GM19395 (cell line): ENCODE measurements at regions not wholly inside any gene's neighbourhood (a gene's known extent, or its start where the extent isn't known, plus 50 kb on each side); places are given as distances from the start of the nearest gene placed in this dataset.

Experiments used
- ATAC-seq: cut with Tn5 transposase; IDR thresholded peaks from one replicate; pipeline ENCODE4 v1.9.1; 2021; ENCODE audit warnings: mild to moderate bottlenecking, moderate library complexity; ENCODE audit not compliant: unreplicated experiment

DNA sequence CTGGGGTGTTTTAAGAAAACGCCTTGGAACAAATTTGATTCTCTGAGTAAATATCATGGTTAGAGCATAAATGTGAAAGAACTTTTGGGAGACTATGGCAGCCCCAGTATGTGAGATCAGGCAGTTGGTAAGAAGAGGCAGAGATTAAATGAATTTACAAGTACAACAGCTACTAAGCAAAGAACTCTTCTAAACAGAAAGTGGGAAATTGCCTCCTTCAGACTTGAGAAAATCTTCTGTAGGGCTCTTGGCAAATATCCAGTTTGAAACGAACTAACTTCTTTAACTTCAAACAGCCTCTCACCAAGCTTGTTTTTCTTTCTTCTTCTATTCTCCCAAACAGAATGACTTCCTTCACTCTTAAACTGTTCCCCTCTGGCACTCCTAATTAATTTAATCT lies 337.7 kb downstream of the SIPA1L2 start:
- ATAC-seq = no peak

DNA sequence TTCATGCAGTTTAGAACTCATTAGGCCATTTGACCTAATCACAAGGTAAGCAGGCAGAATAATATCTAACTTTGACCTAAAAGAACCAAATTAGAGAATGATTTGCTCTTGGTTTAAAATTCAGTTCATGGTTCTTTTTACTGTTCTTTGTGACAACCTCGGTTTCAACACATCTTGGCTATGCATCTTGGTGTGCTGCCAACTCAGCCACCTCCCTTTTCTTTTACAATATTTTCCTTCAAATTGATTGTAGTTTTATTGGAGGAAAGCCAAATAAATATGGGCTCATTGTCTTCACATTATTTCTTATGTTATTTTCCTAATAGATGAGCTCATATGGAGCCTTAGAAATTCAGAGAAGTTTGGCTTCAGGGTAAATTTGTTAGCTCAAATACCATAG lies 338.3 kb downstream of the SIPA1L2 start:
- ATAC-seq = no peak

DNA sequence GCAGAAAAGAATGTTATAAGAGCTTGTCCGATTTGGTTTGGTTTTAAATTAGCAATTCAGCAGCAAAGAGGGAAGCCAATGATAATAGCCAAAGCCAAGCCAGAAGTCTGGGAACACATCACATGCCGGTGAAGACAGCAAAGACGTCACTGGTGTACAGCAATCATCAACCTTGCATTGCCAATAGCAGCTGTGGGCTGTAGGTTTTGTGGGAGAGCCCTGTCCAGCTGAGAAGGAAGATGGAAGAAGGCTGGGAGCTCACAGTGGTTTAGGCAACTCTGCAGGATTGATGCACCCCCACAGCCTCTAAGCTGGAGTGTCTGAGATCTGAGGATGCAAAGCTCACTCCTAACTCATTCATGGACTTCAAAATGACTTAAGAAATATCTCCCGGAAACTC lies 338.7 kb downstream of the SIPA1L2 start:
- no peak for ATAC-seq

DNA sequence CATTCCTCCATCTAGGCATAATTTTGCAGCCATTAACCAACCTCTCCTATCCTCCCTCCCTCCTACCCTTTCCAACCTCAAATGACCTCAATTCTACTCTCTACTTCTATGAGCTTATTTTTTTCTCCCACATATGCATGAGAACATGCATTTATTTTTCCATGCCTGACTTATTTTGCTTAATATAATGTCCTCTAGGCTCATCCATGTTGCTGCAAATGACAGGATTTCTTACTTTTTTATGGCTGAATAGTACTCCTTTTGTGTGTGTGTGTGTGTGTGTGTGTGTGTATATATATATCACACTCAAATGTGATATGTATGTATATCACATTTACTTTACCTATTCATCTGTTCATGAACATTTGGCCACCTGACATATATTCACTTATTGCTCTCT lies 339.4 kb downstream of the SIPA1L2 start:
- ATAC-seq = no peak

DNA sequence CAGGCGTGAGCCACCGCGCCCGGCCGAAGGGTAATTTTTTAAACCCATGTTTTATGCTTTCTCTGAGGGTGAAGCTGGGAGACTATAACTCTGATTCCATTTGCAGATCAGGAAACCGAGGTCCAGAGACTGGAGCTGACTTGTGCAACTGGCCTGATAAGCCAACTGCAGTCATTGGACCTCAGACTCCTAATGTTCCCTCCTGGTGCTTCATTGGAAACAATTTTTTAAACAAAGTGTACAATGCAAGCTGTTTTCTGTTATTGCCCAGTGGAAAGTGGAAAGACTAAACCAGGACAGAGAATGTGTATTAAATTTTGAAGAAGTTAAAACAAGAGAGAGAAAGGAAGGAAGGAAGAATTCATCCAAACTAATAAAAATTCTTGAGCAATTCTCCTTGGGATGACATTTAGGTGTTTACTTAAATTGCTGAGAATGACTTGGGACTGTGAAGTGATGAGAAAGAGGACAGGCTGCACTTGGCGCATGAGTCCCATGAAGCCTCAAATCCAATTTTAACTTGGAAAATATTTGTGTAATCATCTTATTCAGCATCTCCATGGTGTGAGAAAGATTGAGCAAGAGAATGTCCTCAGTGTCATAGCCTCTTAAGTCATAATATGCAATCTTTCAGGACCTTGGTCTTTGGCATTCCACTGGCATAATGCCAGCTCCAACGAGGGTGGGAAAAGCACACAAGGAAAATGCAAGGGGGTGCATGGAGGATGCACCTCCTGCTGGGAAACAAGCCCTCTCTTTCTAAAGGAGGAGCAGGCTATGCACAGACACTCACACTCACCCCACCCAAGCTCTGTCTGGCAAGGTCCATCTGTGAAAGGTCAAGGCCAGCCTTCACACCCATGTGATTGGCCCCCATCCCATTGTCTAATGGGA lies 342.0 kb downstream of the SIPA1L2 start:
- ATAC-seq = no peak

DNA sequence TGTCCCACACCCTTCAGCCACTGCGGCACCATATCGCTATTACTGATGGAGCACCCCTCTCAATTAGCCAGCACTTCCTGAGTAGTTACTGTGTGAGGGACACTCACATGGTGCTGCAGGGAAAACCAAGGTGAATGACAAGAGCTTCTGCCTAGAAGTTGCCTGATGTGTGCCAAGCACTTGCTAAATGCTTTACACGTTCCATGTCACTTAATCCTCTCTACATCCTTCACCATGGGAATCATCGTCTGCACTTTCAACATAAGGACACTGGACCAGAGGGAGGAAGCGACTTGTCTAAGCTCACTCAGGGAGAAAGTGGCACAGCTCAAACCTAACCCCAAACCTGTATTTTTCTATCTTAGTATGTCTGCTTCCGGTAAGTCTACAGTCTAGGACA lies 344.8 kb downstream of the SIPA1L2 start:
- ATAC-seq = no peak

DNA sequence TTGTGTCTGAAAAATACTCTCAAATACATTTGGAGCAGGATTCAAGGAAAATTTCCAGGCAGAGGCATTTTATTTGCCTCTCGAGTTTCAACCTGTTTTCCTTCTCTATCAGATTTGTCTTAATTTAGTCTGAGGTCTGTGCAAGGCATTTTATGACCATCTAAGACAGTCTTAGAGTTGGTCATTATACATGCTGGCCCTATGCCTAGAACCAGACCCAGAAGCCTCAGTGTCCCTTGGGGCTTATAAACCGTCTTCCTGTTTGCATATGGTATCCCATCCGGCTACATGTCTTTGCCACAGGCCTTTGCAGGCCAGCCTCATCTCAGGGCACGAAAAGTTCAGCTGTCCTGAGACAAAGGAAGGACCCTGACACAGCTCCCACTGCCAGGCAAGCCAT lies 346.1 kb downstream of the SIPA1L2 start:
- no peak for ATAC-seq

DNA sequence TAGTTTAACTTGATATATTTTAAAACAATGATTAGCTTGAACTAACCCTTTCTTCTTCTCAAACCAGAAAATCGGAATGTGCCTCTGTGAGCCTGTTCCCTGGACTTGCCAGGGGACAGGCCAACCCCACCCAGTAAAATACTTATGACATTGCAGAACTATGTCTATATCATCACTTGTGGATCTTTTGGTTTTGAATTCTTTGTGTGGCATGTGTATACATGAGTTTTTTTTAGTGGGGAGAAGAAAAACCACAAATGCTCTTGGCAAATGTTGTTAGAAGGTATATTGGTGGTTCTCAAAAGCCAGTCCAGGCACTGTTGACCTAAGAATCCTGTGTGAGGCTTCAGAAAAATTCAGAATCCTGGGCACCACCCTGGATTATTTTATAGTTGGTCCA lies 347.4 kb downstream of the SIPA1L2 start:
- no peak for ATAC-seq

DNA sequence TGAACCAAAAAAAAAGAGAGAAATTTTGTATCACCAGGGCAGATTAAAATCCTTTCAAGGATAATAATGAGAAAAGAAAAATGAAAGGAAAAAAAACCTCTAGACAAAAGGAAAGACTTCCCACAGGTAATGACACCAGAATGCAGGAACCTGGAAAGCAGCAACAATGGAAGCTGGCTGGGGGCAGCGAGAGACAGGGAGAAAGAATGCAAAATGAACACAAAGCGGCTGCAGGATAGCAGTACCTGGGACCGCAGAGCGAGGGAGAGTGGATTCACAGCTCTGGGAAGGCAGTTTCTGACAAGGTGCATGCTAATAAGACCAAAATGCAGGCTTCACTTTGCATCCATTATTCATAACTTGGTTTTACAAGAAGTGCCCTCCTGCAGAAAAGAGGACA lies 349.0 kb downstream of the SIPA1L2 start:
- ATAC-seq = no peak

DNA sequence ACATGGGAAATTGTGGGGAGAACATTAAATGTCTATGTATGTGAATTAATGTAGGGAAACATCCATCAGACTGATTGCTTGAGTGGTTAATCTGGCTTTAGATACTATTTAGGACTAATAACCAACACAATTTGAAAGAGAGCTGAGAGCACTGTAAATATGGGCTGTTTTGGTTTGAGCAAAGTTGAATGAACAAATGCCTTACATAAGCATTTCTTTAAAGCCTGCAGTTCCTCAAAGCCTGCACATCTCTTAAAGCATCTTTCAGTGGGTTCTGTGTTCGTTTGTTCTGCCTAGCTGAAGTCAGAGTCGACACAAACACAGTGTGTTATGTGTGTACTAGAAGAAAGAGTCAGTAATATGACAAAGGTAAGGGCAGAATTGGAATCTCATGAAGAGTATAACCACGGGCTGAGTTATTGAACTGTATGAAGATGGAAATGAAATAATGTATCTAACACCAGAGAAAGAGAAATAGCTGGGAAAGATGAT lies 350.0 kb downstream of the SIPA1L2 start:
- no peak for ATAC-seq

DNA sequence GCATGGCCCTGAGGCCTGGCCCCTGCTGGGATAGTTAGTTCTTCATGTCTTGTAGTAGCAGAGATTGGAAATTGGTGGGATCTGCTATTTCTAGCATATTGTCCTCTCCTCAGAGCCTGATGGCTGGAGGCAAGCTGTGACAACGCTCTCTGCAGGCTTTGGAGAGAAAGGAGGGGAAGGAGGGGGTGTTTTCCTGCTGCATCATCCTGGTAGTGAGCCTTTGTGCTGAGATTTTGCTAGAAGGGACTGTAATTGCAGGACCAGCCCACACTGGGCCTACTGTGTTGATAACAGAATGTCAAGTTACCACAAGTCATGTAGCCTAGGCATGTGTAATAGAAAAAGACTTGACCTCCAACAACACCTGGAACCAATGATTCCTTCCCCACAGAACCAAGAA lies 351.0 kb downstream of the SIPA1L2 start:
- ATAC-seq = no peak

DNA sequence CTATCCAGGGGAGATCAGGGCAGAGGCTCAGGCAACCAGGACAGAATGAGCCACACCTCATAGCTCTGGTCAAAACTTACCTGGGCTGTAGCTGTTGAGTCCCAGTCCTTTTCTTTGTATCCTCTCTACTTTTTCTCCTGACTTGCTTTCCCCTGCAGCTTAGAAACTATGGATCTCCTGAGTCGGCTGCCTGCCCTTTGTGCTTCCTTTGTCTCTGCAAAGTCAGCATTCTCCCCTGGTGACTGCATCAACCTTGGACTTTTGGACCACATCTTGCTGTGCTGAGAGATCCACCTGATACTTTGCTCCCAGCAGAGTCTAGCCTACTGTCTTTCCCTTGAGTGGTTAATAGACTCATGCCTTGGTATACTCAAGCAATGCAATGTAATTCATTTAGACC lies 353.3 kb downstream of the SIPA1L2 start:
- no peak for ATAC-seq

DNA sequence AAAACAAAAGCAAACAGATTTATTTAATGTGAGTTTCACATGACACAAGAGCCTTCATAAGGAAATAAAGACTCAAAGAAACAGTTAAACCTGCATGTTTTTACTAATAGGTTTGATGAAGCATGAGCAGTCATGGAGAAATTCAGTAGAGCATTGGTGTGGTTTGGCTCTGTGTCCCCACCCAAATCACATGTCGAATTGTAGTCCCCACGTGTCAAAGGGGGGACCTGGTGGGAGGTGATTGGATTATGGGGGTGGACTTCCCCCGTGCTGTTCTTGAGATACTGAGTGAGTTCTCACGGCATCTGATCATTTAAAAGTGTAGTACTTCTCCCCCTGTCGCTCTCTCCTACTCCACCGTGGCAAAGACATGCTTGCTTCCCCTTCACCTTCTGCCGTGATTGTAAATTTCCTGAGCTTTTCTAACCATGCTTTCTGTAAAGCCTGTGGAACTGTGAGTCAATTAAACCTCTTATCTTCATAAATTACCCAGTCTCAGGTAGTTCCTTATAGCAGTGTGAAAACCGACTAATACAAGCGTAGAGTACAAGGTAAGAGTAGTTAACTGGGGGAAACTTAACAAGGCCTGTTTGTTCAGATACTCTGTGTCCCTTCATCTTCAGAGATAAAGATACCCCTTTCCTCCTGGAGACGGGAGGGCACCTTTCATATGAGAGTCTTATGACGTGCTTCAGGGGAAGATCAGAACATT lies 354.8 kb downstream of the SIPA1L2 start:
- ATAC-seq = no peak

DNA sequence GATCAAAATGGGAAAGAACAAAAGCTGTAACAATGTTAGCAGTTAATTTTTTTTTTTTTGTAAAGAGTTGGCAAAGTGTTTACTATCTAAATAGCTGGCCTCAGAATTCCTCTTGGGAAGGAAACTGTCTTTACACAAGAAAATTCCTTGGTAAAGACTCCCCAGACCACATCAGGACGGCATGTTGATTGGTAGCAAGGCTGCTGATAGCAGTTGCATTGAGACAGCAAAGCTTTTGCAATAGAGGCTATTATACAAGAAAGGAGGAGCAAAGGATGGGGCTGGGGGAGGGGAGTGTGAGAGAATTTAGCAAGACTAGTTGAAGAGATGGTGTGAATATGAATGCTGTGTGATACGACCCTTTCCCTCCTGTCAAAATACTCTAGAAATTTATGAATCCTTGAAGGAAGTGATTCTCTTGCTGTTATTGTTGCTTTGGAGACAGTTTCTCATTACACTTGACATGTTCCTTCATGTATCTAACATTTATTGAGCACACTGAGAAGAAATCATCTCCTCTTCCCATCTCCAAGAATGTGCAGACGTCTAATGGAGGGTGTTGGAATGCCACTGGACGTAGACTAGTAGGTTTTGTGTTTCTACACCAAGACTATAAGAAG lies 355.6 kb downstream of the SIPA1L2 start:
- ATAC-seq = no peak

DNA sequence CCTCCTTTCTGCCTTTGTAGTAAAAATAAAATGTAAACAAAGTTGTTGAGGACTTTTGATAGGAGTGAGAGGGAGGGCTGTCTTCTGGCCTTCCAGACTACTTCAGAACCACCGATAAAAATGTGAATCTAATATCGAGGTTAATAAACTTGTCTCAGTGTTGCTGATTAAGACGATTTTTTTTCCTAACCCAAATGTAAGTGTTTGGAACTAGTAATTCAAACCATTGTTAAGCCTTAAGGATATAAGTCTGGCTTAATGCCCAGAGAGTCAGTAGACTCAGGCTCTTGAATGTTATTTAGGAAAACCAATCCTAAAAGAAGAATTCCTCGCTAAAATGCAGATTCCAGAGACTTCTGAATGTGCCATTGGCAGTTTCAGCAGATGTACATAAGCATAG lies 356.9 kb downstream of the SIPA1L2 start:
- ATAC-seq = no peak

DNA sequence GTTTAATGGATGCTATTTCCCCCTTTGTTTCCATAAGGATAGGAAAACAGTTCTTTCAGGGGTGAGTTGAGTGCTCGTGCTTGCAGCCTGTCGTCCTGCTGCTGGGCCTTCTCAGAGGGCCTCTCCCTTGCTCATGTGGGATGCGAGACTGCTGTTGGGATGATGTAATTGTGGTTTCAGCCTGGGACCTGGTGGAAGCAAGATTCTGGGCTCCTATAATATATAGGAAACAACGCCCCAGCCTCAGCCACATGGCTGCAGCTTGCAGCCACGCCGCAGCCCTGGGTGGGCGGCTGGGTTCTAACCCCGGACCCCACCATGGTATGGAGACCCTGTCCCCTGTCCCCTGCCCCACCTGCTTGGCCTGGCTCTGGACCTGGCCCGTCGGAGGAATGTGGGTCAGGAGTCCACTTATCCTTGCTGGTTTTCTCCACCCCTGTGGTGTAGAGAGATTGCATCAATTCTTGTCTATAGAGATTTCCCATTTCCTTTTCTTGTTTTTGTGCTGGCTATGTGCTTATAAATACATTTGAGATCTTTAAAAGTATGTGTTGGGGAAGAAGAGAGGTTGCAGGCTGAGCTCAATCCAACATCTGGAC lies 357.8 kb downstream of the SIPA1L2 start:
- no peak for ATAC-seq

DNA sequence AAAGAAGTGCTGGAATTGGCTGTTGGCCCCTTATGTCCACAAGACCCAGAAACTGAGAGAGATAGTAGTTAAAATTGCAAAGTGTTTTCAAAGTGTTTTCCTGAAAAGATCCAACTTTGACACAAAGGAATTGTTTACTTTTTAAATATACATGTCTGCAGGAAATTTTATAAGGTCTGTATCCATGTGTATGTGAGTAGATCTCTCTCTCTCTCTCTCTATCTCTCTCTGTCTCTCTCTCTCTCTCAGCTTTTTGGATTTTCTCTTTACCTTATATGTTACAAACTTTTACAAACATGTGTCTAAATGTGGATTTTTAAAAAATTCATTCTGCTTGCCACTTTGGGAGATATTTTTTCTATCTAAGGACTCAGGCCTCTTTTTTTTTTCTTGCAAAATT lies 358.6 kb downstream of the SIPA1L2 start:
- no peak for ATAC-seq

DNA sequence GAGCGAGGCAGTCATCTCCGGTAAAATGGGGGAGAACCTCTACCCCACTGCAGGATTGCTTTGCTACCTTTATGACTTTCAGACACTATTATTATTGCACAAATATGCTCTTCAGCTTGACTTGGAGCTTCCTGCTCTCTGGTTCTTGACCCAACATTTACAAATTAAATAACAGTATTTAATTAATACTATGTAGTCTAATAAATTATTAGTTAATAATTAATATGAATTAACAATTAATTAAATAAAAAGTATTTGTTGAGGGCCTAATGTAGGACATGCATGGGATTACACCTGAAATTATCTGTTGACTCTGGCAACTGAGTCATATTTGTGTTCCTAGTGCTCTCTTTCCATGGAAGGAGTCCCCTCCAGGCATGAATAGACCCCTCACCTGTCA lies 359.9 kb downstream of the SIPA1L2 start:
- no peak for ATAC-seq

DNA sequence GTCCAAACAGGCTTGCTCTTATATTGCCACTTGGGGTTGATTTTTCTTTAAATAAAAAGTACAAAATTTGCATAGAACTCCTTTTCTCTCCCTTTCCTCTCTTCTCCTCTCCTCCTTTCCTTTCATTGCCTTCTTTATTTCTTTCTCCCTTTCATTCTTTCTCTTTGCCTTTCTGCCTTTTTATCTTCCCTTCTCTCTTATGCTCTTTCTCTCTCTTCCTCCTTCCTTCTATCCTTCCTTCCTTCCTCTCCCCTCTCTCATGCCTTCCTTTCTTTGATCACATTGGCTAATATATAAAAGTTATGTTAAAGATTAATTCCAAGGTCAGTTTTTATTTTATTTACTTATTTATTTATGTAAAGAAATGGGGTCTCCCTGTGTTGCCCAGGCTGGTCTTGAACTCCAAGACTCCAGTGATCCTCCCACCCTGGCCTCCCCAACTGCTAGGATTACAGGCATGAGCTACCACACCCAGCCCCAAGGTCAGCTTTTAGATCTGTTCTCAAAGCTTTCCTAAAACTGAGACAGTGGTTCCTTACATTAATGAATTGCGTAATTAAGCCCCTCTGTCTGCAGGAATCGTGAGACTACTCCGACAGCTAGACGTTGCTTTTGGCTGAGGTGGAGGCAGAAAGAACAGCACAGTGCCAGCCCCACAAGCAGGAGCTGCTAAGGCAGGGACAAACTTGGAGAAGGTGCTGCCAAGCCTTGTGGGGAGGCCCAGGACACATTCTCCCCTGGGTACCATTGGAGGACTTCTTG lies 361.9 kb downstream of the SIPA1L2 start:
- ATAC-seq = no peak

DNA sequence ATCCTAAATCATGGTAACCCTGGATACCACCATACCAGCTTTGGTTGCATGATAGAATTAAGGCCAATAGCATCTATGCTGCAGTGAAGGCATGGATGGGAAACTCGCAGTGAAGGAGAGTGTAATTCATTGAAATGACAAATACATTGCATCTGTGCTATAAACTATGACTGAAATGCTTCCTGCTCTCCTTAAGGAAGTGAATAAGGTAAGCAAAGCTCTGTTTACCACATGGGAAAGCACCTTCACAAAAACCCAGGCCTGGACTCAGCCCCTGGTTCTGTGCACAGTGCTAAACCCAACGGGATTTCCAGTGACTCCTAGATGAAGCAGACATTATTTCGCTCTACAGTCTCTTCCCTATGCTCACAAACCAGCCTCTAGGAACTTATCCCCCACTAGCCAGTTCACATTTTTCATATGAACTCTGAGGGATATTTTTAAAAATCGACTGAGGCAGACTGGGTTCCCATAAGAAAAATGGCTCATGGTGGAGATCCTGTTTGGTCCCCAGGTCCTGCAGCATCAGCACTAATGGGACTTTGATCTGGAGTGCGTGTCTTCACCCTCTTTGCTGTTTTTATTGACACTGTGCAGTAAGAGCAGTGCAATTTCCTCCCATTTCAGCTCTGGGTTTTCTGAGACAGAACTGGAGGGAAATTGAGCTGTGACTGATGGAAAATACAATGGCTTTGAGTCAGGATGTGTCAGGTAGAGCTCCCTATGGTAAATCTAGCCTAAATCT lies 362.7 kb downstream of the SIPA1L2 start:
- ATAC-seq = no peak
